PC-3 (cell line): ENCODE measurements at regions not wholly inside any gene's neighbourhood (a gene's known extent, or its start where the extent isn't known, plus 50 kb on each side); places are given as distances from the start of the nearest gene placed in this dataset.

Experiments used
- CTCF ChIP-seq: fragments of 300-600 bp; sonication (generic); conservative IDR thresholded peaks from 2 replicates; pipeline ENCODE4 v1.5.1; 2017; ENCODE audit warnings: antibody characterized with exemption, low read depth, mild to moderate bottlenecking, low read length
- EZH2 ChIP-seq: fragments of 300-600 bp; sonication (generic); IDR thresholded peaks from one replicate; pipeline ENCODE4 v1.6.1; 2017; ENCODE audit warnings: antibody characterized with exemption, mild to moderate bottlenecking, low read length; ENCODE audit not compliant: unreplicated experiment

DNA sequence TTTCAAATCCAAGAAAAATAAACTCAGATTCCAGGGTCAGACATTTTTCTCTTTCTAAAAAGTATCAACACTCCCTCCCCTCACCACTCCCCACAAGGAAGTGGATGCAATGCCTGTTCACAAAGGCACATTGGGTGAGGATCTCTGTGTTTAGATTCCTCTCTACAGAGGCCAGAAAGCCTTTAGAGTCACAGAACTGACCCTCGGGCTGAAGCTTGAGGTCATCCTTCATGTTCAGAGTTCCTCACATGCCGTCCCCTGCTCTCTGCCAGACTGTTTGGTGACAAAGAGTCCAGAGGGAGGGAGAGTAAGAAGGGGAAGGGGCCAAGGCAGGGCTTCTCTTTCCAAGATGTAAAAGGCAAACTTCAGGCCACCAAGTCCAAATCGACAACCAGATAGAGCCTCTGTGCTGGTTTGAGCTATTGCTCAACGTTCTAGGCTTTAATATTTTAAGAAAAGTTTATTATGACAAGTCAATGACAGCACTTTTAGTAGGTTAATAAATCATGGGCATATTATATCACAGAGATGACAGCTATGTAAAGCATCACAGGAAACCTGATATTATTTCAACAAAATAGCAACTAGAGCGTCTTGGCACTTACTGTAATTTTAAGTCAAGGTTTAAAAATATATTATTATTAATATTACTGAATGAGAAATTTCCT is 269.4 kb downstream of the ETAA1 start:
- no peak for TF ChIP-seq CTCF
- TF ChIP-seq EZH2: no peak
